KMS-11 (cell line): ENCODE measurements at regions not wholly inside any gene's neighbourhood (a gene's known extent, or its start where the extent isn't known, plus 50 kb on each side); places are given as distances from the start of the nearest gene placed in this dataset.

Source experiments
- H2AFZ ChIP-seq: fragments of 200-600 bp; sonication (generic); 2 replicates; pipeline ENCODE4 v1.6.1; 2016; ENCODE audit warnings: antibody characterized with exemption, mixed run types, low read depth
- H3K27ac ChIP-seq: fragments of 200-600 bp; sonication (generic); 2 replicates; pipeline ENCODE4 v1.6.1; 2016; ENCODE audit warnings: mild to moderate bottlenecking, mixed run types
- H3K27me3 ChIP-seq: fragments of 200-600 bp; sonication (generic); 2 replicates; pipeline ENCODE4 v1.6.1; 2017; ENCODE audit warnings: mild to moderate bottlenecking, low read depth, mixed run types, moderate library complexity; ENCODE audit not compliant: insufficient read depth
- H3K36me3 ChIP-seq: fragments of 200-600 bp; sonication (generic); 2 replicates; pipeline ENCODE4 v1.6.1; 2017; ENCODE audit warnings: mild to moderate bottlenecking, mixed run types; ENCODE audit not compliant: insufficient read depth
- H3K4me1 ChIP-seq: fragments of 200-600 bp; sonication (generic); 2 replicates; pipeline ENCODE4 v1.6.1; 2016; ENCODE audit warnings: mild to moderate bottlenecking, low read depth, mixed run types; ENCODE audit not compliant: poor library complexity, severe bottlenecking
- H3K4me2 ChIP-seq: fragments of 200-600 bp; sonication (generic); 2 replicates; pipeline ENCODE4 v1.7.0; 2016; ENCODE audit warnings: mild to moderate bottlenecking, mixed run types
- H3K4me3 ChIP-seq: fragments of 200-600 bp; sonication (generic); IDR thresholded peaks from 2 replicates; pipeline ENCODE4 v1.6.1; 2017; ENCODE audit warnings: low read depth, low read length, mixed read lengths; ENCODE audit not compliant: insufficient read depth
- H3K79me2 ChIP-seq: fragments of 200-600 bp; sonication (generic); 2 replicates; pipeline ENCODE4 v1.6.1; 2016; ENCODE audit warnings: low read depth, mixed run types; ENCODE audit not compliant: insufficient read depth
- H3K9ac ChIP-seq: fragments of 200-600 bp; sonication (generic); 2 replicates; pipeline ENCODE4 v1.6.1; 2016; ENCODE audit warnings: mild to moderate bottlenecking, mixed run types
- H4K20me1 ChIP-seq: fragments of 200-600 bp; sonication (generic); 2 replicates; pipeline ENCODE4 v1.6.1; 2016; ENCODE audit warnings: mild to moderate bottlenecking, mixed run types; ENCODE audit not compliant: insufficient read depth
- CTCF ChIP-seq: fragments of 200-600 bp; sonication (generic); conservative IDR thresholded peaks from 2 replicates; pipeline ENCODE4 v1.6.1; 2017; ENCODE audit warnings: low read depth, mild to moderate bottlenecking, antibody characterized with exemption, low read length, moderate library complexity, mixed read lengths

DNA sequence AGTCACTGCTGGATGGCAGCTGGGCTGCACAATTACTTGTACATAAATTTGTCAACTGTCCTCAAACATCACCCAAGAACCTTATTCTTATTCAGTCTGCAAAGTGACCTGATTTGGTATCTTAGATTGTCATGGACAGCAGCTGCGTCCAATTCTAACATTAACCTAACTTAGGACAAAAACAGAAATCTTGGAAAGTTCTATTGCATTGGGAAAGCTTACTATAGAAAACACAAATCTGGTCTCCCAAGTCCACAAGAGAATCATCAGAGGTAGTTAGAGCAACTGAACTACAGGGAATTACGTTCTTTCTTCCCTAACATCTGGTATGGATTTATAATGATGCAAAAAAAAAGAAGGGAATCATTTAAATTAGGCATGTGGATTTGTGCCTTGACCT lies 283.9 kb downstream of the NR2F1-AS1 start:
- no peak overlapping the region for H3K4me2 ChIP-seq
- H3K36me3 ChIP-seq, result no peaks in the 10 kb centered on the region
- no peaks in the 10 kb centered on the region for H3K79me2 ChIP-seq
- H3K4me3 ChIP-seq, result no peak overlapping the region
- TF ChIP-seq CTCF, result no peak
- no peak overlapping the region for H3K27ac ChIP-seq
- no peaks in the 10 kb centered on the region for H4K20me1 ChIP-seq
- H3K27me3 ChIP-seq, result no peaks in the 10 kb centered on the region
- H2AFZ ChIP-seq, result no peak overlapping the region
- H3K4me1 ChIP-seq, result no peaks in the 10 kb centered on the region
- no peak overlapping the region for H3K9ac ChIP-seq

GRCh38 chr5:93296338-93296737 lies 284.7 kb downstream of the NR2F1-AS1 start:
- Histone ChIP-seq H3K27ac (no peak overlapping the region), H3K79me2 (no peaks in the 10 kb centered on the region), H3K9ac (no peak overlapping the region), H3K36me3 (no peaks in the 10 kb centered on the region), H4K20me1 (no peaks in the 10 kb centered on the region), H3K4me1 (no peaks in the 10 kb centered on the region), H3K4me2 (no peak overlapping the region), H3K4me3 (no peak overlapping the region), H2AFZ (no peak overlapping the region), H3K27me3 (no peaks in the 10 kb centered on the region)
- no peak for TF ChIP-seq CTCF

DNA sequence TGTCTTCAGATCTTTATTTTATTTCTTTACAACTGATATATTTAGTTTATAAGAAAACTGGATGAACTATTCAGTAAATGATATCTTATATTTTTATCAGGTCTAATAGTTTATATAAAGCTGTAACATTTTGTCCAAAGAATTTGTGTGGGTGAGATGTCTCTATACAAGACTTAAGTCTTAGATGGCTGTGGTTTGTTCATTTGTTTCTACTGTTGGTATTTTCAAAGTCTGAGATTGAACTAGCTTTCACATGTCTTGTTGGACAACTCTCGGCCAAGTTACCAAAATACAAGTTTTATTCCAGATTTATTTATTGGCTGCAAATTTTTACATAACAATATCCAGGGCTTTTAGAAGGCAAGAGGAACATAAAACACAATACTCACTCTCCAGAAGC lies 286.0 kb downstream of the NR2F1-AS1 start:
- H3K27me3 ChIP-seq, result no peaks in the 10 kb centered on the region

GRCh38 chr5:93294199-93294598 lies 286.8 kb downstream of the NR2F1-AS1 start:
- Histone ChIP-seq H4K20me1 (no peaks in the 10 kb centered on the region), H3K4me3 (no peak overlapping the region), H3K36me3 (no peaks in the 10 kb centered on the region), H3K9ac (no peak overlapping the region), H3K4me2 (no peak overlapping the region), H3K4me1 (no peaks in the 10 kb centered on the region), H2AFZ (no peak overlapping the region), H3K27ac (no peak overlapping the region), H3K27me3 (no peaks in the 10 kb centered on the region), H3K79me2 (no peaks in the 10 kb centered on the region)
- TF ChIP-seq CTCF, result no peak

More for the DNA sequence above, 286.0 kb downstream of the NR2F1-AS1 start:
- Histone ChIP-seq H3K4me3 (no peak overlapping the region), H4K20me1 (no peaks in the 10 kb centered on the region), H3K36me3 (no peaks in the 10 kb centered on the region), H3K4me1 (no peaks in the 10 kb centered on the region), H3K27ac (no peak overlapping the region), H3K9ac (no peak overlapping the region), H3K79me2 (no peaks in the 10 kb centered on the region), H2AFZ (no peak overlapping the region), H3K4me2 (no peak overlapping the region)
- TF ChIP-seq CTCF, result no peak
